Breast epithelium (tissue), 4 donors: ENCODE measurements at regions not wholly inside any gene's neighbourhood (a gene's known extent, or its start where the extent isn't known, plus 50 kb on each side); places are given as distances from the start of the nearest gene placed in this dataset.
"Not testable (repeated sequence)": the region's sequence is repeated elsewhere in the genome, so short reads cannot be mapped to it uniquely, and the experiment has no call there.

Source experiments
- DNase-seq, 2 donors: peaks; one replicate each; pipeline ENCODE4 v3.0.0-alpha.2; 2019; ENCODE audit warnings: low spot score in 2 of 2
- H3K27ac ChIP-seq, 2 donors: fragments of 200-600 bp; sonication (generic) in 1 of 2; one replicate each; pipeline ENCODE4 v1.5.1; 2016 to 2019; ENCODE audit warnings: mild to moderate bottlenecking in 1 of 2
- H3K27me3 ChIP-seq, 2 donors: fragments of 200-600 bp; sonication (generic) in 1 of 2; one replicate each; pipeline versions ENCODE4 v1.5.1 to v1.6.0; 2017 to 2019; ENCODE audit warnings: control low read depth in 1 of 2, mild to moderate bottlenecking in 1 of 2
- H3K36me3 ChIP-seq: fragments of 200-600 bp; one replicate; pipeline ENCODE4 v1.5.1; 2019
- H3K4me1 ChIP-seq, 2 donors: fragments of 200-600 bp; sonication (generic); one replicate each; pipeline ENCODE4 v1.5.1; 2016 to 2019; ENCODE audit warnings: control low read depth in 1 of 2
- H3K4me3 ChIP-seq, 3 donors: fragments of 200-600 bp; sonication (generic); 1 replicate in 2 of 3; 2 replicates in 1 of 3; pipeline ENCODE4 v1.5.1; 2016 to 2019; ENCODE audit warnings: mild to moderate bottlenecking in 3 of 3, moderate library complexity in 2 of 3
- H3K9me3 ChIP-seq, 2 donors: fragments of 200-600 bp; sonication (generic) in 1 of 2; one replicate each; pipeline ENCODE4 v1.5.1; 2016 to 2019; ENCODE audit warnings: control low read depth in 1 of 2
- POLR2A ChIP-seq: fragments of 450-650 bp; IDR thresholded peaks from one replicate; pipeline ENCODE4 v1.6.1; 2016; ENCODE audit warnings: antibody characterized with exemption, mild to moderate bottlenecking, moderate library complexity
- POLR2AphosphoS5 ChIP-seq, 3 donors: sonication (generic); formaldehyde crosslinking; IDR thresholded peaks; one replicate each; pipeline ENCODE4 v1.6.1; 2017; ENCODE audit warnings: antibody characterized with exemption in 3 of 3
- intact Hi-C: fragments of 100-400 bp; cut with DNase I; formaldehyde crosslinking; loops from one replicate; pipeline ENCODE4 v1.15.1; 2023; ENCODE audit warnings: low total_unique reads
- TF ChIP-seq, protein P1 (sequence below), 3 donors: fragments of 450-650 bp; IDR thresholded peaks; one replicate each; pipeline ENCODE4 v1.5.1; 2016 to 2017; ENCODE audit warnings: antibody characterized with exemption in 3 of 3, mild to moderate bottlenecking in 3 of 3, moderate library complexity in 3 of 3

- Histone ChIP-seq H3K4me1 (no peaks in the 10 kb centered on the region), H3K9me3 (peaks cover 0 to 33% of the 10 kb centered on the region in 2 donors), H3K27ac (no peak overlapping the region), H3K36me3 (no peaks in the 10 kb centered on the region), H3K27me3 (peaks cover 2 to 6% of the 10 kb centered on the region in 2 donors), H3K4me3 (no peak overlapping the region)
- TF ChIP-seq POLR2AphosphoS5 (IDR thresholded peaks at IDR 0.05), result no peak
- no peak for TF ChIP-seq POLR2A
- TF ChIP-seq, protein P1, sequence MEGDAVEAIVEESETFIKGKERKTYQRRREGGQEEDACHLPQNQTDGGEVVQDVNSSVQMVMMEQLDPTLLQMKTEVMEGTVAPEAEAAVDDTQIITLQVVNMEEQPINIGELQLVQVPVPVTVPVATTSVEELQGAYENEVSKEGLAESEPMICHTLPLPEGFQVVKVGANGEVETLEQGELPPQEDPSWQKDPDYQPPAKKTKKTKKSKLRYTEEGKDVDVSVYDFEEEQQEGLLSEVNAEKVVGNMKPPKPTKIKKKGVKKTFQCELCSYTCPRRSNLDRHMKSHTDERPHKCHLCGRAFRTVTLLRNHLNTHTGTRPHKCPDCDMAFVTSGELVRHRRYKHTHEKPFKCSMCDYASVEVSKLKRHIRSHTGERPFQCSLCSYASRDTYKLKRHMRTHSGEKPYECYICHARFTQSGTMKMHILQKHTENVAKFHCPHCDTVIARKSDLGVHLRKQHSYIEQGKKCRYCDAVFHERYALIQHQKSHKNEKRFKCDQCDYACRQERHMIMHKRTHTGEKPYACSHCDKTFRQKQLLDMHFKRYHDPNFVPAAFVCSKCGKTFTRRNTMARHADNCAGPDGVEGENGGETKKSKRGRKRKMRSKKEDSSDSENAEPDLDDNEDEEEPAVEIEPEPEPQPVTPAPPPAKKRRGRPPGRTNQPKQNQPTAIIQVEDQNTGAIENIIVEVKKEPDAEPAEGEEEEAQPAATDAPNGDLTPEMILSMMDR (IDR thresholded peaks at IDR 0.05), result no peak
- DNase-seq, result no peak
- intact Hi-C loops, result no loop called here
These were observed 119.6 kb upstream of the BRWD3 start for GRCh38 chrX:80929251-80929650.

- Histone ChIP-seq H3K36me3 (no peaks in the 10 kb centered on the region), H3K4me3 (no peak overlapping the region), H3K4me1 (no peaks in the 10 kb centered on the region), H3K27me3 (no peaks in the 10 kb centered on the region), H3K27ac (no peak overlapping the region), H3K9me3 (peaks cover 0 to 30% of the 10 kb centered on the region in 2 donors)
- intact Hi-C loops, result loop anchor here (5.0 kb wide), 1 partner anchor 286 kb away; no protein-coding TSS in a partner anchor
- no peak for DNase-seq
- TF ChIP-seq POLR2AphosphoS5 (IDR thresholded peaks at IDR 0.05) (no peak), POLR2A (no peak)
- TF ChIP-seq, protein P1 (IDR thresholded peaks at IDR 0.05), result no peak
These were observed 108.2 kb upstream of the BRWD3 start for GRCh38 chrX:80917919-80918318.

DNA sequence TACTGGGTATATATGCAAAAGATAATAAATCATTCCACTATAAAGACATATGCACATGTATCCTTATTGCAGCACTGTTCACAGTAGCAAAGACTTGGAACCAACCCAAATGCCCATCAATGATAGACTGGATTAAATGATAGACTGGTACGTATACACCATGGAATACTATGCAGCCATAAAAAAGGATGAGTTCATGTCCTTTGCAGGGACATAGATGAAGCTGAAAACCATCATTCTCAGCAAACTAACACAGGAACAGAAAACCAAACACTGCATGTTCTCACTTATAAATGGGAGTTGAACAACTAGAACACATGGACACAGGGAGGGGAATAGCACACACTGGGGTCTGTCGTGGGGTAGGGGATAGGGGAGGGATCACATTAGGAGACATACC, 102.7 kb upstream of the BRWD3 start:
- H3K4me3 ChIP-seq, H3K4me1 ChIP-seq, H3K27me3 ChIP-seq, DNase-seq, intact Hi-C loops, H3K27ac ChIP-seq, H3K36me3 ChIP-seq: not testable (repeated sequence)
- peaks cover 4 to 45% of the 10 kb centered on the region in 2 donors for H3K9me3 ChIP-seq

DNA sequence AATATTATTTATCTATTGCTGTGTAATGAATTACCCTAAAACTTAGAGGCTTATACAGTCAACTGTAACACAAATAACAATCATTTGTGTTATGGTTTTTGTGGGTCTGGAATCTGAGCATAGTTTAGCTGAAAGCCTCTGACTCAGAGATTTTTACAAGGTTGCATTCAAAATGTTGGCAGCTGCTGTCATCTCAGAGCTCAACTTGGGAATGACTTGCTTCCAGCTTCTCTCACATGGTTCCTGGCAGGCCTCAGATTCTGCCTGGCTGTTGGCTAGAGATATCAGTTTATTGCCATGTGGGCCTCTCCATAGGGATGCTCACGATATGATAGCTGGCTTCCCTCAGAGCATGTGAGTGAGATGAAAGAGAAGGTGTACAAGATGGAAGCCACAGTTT, 70.2 kb upstream of the BRWD3 start:
- Histone ChIP-seq H3K4me3 (no peak overlapping the region), H3K27me3 (no peaks in the 10 kb centered on the region), H3K36me3 (no peaks in the 10 kb centered on the region), H3K4me1 (no peaks in the 10 kb centered on the region), H3K27ac (no peak overlapping the region), H3K9me3 (no peaks in the 10 kb centered on the region)
- intact Hi-C loops, result no loop called here
- DNase-seq, result no peak
- TF ChIP-seq, protein P1 (IDR thresholded peaks at IDR 0.05), result no peak
- TF ChIP-seq POLR2AphosphoS5 (IDR thresholded peaks at IDR 0.05) (no peak), POLR2A (no peak)

DNA sequence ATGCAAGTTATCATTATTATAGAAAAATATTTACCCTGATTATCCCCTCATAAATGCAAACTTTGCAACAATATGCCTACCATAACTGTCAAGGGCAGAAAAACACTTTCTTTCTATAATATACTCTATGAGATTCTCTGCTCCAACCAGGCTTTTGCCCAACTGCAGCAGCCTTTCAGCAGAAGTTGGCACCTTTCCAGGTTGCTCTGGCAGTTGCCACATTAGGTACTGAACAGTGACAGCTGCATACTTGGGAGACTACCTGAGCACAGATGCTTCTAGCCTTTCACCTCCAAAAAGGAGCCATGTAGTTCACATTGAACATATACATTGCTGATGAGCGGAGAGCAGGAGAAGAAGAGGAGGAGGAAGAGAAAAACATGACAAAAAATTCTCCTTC, 69.5 kb upstream of the BRWD3 start:
- intact Hi-C loops, result no loop called here
- H3K4me1 ChIP-seq, result no peaks in the 10 kb centered on the region
- no peak overlapping the region for H3K4me3 ChIP-seq
- TF ChIP-seq, protein P1 (IDR thresholded peaks at IDR 0.05), result no peak
- TF ChIP-seq POLR2AphosphoS5 (IDR thresholded peaks at IDR 0.05), result no peak
- TF ChIP-seq POLR2A, result no peak
- no peaks in the 10 kb centered on the region for H3K27me3 ChIP-seq
- no peaks in the 10 kb centered on the region for H3K9me3 ChIP-seq
- H3K36me3 ChIP-seq, result no peaks in the 10 kb centered on the region
- no peak overlapping the region for H3K27ac ChIP-seq
- DNase-seq, result no peak

DNA sequence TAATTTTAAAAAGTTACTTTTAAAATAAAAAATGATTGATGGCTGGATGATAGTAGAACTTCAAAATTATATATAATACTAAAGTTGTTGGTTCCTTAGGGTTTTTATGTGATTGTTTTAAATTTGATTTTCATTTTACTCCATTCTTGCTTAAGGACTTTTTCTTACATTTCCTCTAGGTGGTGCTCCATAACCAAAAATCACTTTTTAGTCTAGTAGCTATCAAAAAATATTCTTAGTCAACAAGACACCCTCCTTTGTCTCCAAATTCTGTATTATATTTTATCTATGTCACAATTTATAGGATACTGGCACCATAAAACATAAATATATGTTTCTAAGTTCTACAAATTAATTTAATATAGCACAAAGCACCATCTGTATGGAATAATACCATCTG, 67.2 kb upstream of the BRWD3 start:
- no peak overlapping the region for H3K4me3 ChIP-seq
- H3K9me3 ChIP-seq, result no peaks in the 10 kb centered on the region
- no peaks in the 10 kb centered on the region for H3K36me3 ChIP-seq
- no peaks in the 10 kb centered on the region for H3K27me3 ChIP-seq
- H3K27ac ChIP-seq, result no peak overlapping the region
- DNase-seq, result no peak
- intact Hi-C loops, result no loop called here
- TF ChIP-seq POLR2A (no peak), POLR2AphosphoS5 (IDR thresholded peaks at IDR 0.05) (no peak)
- TF ChIP-seq, protein P1 (IDR thresholded peaks at IDR 0.05), result peak in 2 of 3 donors; percentile 15 to 24
- no peaks in the 10 kb centered on the region for H3K4me1 ChIP-seq
